Colonic mucosa (tissue), 4 donors: ENCODE measurements at regions not wholly inside any gene's neighbourhood (a gene's known extent, or its start where the extent isn't known, plus 50 kb on each side); places are given as distances from the start of the nearest gene placed in this dataset.

Experiments
- DNase-seq: peaks from one replicate; pipeline ENCODE4 v3.0.0-alpha.2; 2020
- H3K27ac ChIP-seq: fragments of 200-600 bp; one replicate; pipeline ENCODE4 v1.8.0; 2021
- H3K27me3 ChIP-seq: fragments of 200-600 bp; one replicate; pipeline ENCODE4 v1.8.0; 2021
- H3K36me3 ChIP-seq: fragments of 200-600 bp; one replicate; pipeline ENCODE4 v1.8.0; 2021
- H3K4me1 ChIP-seq: fragments of 200-600 bp; one replicate; pipeline ENCODE4 v1.8.0; 2021; ENCODE audit warnings: mild to moderate bottlenecking
- H3K4me3 ChIP-seq: fragments of 200-600 bp; one replicate; pipeline ENCODE4 v1.8.0; 2021
- H3K9ac ChIP-seq, 2 donors: one replicate each; pipeline ENCODE4 v1.7.0; 2013; ENCODE audit warnings: control low read depth in 2 of 2, low read depth in 2 of 2, low read length in 2 of 2
- H3K9me3 ChIP-seq: fragments of 200-600 bp; one replicate; pipeline ENCODE4 v1.8.0; 2021
- CTCF ChIP-seq: fragments of 200-600 bp; IDR thresholded peaks from one replicate; pipeline ENCODE4 v1.8.0; 2022; ENCODE audit warnings: antibody characterized with exemption, mild to moderate bottlenecking
- intact Hi-C: fragments of 100-400 bp; cut with DNase I; formaldehyde crosslinking; loops from one replicate; pipeline ENCODE4 v1.14.1; 2022
- donor health status: healthy.
- donor health status: DM: no; HTN: no; CAD: no.
- donor health status: DM: no; HTN: no; CAD: no.

- DNase-seq, result no peak
- H3K27ac ChIP-seq, result no peak overlapping the region
- no peaks in the 10 kb centered on the region for H3K9me3 ChIP-seq
- no peak overlapping the region for H3K4me3 ChIP-seq
- intact Hi-C loops, result no loop called here
- no peaks in the 10 kb centered on the region for H3K4me1 ChIP-seq
- TF ChIP-seq CTCF, result no peak
- no peaks in the 10 kb centered on the region for H3K27me3 ChIP-seq
- H3K36me3 ChIP-seq, result no peaks in the 10 kb centered on the region
- no peak overlapping the region for H3K9ac ChIP-seq
Observed at GRCh38 chr12:58787021-58787760, 133.1 kb downstream of the LRIG3 start.

GRCh38 chr12:58794859-58795258, 125.4 kb downstream of the LRIG3 start:
- intact Hi-C loops, result no loop called here
- Histone ChIP-seq H3K27me3 (no peaks in the 10 kb centered on the region), H3K27ac (no peak overlapping the region), H3K9me3 (no peaks in the 10 kb centered on the region), H3K36me3 (no peaks in the 10 kb centered on the region), H3K9ac (no peak overlapping the region), H3K4me1 (no peaks in the 10 kb centered on the region), H3K4me3 (no peak overlapping the region)
- no peak for TF ChIP-seq CTCF
- no peak for DNase-seq

DNA sequence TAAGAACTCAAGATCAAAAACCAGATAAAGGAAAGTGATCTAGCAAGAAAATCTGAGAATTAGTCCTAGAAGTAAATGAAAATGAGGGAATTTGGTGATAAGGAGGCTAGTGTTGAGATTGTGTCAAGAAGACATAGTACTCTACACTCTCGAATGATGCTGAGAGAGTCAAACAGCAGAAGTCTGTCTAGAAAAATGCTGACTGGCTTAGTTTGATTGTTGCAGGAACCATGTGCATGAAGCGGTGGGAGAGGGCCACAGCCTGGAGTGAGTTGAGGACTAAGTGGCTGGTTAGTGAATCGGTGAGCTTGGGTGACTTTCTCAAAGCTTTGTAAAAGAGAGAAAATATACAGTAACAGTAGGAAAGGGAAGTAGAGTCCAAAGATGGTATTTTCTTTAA, 124.5 kb downstream of the LRIG3 start:
- H3K9ac ChIP-seq, result no peak overlapping the region
- intact Hi-C loops, result no loop called here

GRCh38 chr12:58801986-58802385, 118.3 kb downstream of the LRIG3 start:
- Histone ChIP-seq H3K27me3 (no peaks in the 10 kb centered on the region), H3K27ac (no peak overlapping the region), H3K4me3 (no peak overlapping the region), H3K9me3 (no peaks in the 10 kb centered on the region), H3K9ac (no peak overlapping the region), H3K4me1 (no peaks in the 10 kb centered on the region), H3K36me3 (no peaks in the 10 kb centered on the region)
- intact Hi-C loops, result no loop called here
- DNase-seq, result no peak
- TF ChIP-seq CTCF, result no peak

More for the DNA sequence above, 124.5 kb downstream of the LRIG3 start:
- Histone ChIP-seq H3K4me1 (no peaks in the 10 kb centered on the region), H3K27ac (no peak overlapping the region), H3K36me3 (no peaks in the 10 kb centered on the region), H3K27me3 (no peaks in the 10 kb centered on the region), H3K4me3 (no peak overlapping the region), H3K9me3 (no peaks in the 10 kb centered on the region)
- no peak for DNase-seq
- no peak for TF ChIP-seq CTCF

- intact Hi-C loops, result no loop called here
- no peak overlapping the region for H3K4me3 ChIP-seq
- DNase-seq, result no peak
- H3K27me3 ChIP-seq, result no peaks in the 10 kb centered on the region
- H3K4me1 ChIP-seq, result no peaks in the 10 kb centered on the region
- TF ChIP-seq CTCF, result no peak
- H3K9me3 ChIP-seq, result no peaks in the 10 kb centered on the region
- no peak overlapping the region for H3K9ac ChIP-seq
- H3K36me3 ChIP-seq, result no peaks in the 10 kb centered on the region
- no peak overlapping the region for H3K27ac ChIP-seq
Observed at GRCh38 chr12:58803908-58804307, 116.4 kb downstream of the LRIG3 start.
